GM13976 (cell line): ENCODE measurements at regions not wholly inside any gene's neighbourhood (a gene's known extent, or its start where the extent isn't known, plus 50 kb on each side); places are given as distances from the start of the nearest gene placed in this dataset.

Experiments
- DNase-seq: peaks from one replicate; pipeline ENCODE4 v3.0.0; 2012; ENCODE audit warnings: low spot score
- CTCF ChIP-seq: IDR thresholded peaks from 2 replicates; pipeline ENCODE4 v1.5.1; 2012; ENCODE audit warnings: borderline replicate concordance, mild to moderate bottlenecking; ENCODE audit not compliant: insufficient read depth; ENCODE audit errors: extremely low read depth, missing control alignments, control extremely low read depth
- in situ Hi-C: fragments of 300-500 bp; cut with MboI; formaldehyde crosslinking; loops from one replicate; pipeline ENCODE4 v1.12.0; 2022; ENCODE audit warnings: low sequenced_read_pairs, mixed read lengths, inconsistent platforms; ENCODE audit not compliant: unreplicated experiment

- TF ChIP-seq CTCF = no peak
- DNase-seq = no peak
- in situ Hi-C loops = no loop called here
Measured at GRCh38 chr9:129290606-129291005, 112.5 kb upstream of the IER5L start.

GRCh38 chr9:129289883-129290282 lies 111.8 kb upstream of the IER5L start:
- in situ Hi-C loops = no loop called here
- DNase-seq = no peak
- TF ChIP-seq CTCF = no peak

- in situ Hi-C loops = no loop called here
- no peak for TF ChIP-seq CTCF
- no peak for DNase-seq
Measured at GRCh38 chr9:129289131-129289731, 111.2 kb upstream of the IER5L start.

- no peak for DNase-seq
- in situ Hi-C loops = no loop called here
- TF ChIP-seq CTCF = no peak
Measured at GRCh38 chr9:129287619-129288305, 109.7 kb upstream of the IER5L start.

- DNase-seq = no peak
- no peak for TF ChIP-seq CTCF
- in situ Hi-C loops = no loop called here
Measured at GRCh38 chr9:129285979-129286772, 108.1 kb upstream of the IER5L start.

- no peak for TF ChIP-seq CTCF
- no peak for DNase-seq
- in situ Hi-C loops = no loop called here
Measured at GRCh38 chr9:129285382-129285781, 107.3 kb upstream of the IER5L start.
